Suppressor macrophage treated with lipopolysaccharide for 4 hours (primary cell): ENCODE measurements at regions not wholly inside any gene's neighbourhood (a gene's known extent, or its start where the extent isn't known, plus 50 kb on each side); places are given as distances from the start of the nearest gene placed in this dataset.
A peak's percentile ranks its signal among the peaks of the same experiment; 100 is the strongest.

Experiments used
- DNase-seq: peaks from one replicate; pipeline ENCODE4 v3.0.0-alpha.2; 2020

- no peak for DNase-seq
These were observed 211.3 kb upstream of the FAT1 start for GRCh38 chr4:186934841-186935443.

DNA sequence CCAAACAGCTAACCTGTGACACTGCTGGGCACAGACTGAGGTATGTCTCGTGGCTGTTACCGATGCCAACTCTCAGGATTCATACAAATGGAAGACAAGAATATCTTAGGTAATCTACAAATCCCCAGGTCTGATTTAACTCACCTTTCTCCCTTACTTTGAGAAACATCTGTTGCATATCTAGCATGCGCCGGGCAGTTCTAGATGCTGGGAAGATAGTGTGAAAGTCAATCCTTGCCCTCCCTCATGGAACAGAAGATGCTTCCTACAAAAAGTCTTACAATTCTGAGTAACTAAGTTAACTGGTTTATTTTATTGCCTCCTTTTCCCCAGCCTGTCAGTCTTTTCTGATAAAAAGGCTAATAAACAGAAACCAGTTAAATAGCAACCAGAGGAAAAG, 212.2 kb upstream of the FAT1 start:
- no peak for DNase-seq

DNA sequence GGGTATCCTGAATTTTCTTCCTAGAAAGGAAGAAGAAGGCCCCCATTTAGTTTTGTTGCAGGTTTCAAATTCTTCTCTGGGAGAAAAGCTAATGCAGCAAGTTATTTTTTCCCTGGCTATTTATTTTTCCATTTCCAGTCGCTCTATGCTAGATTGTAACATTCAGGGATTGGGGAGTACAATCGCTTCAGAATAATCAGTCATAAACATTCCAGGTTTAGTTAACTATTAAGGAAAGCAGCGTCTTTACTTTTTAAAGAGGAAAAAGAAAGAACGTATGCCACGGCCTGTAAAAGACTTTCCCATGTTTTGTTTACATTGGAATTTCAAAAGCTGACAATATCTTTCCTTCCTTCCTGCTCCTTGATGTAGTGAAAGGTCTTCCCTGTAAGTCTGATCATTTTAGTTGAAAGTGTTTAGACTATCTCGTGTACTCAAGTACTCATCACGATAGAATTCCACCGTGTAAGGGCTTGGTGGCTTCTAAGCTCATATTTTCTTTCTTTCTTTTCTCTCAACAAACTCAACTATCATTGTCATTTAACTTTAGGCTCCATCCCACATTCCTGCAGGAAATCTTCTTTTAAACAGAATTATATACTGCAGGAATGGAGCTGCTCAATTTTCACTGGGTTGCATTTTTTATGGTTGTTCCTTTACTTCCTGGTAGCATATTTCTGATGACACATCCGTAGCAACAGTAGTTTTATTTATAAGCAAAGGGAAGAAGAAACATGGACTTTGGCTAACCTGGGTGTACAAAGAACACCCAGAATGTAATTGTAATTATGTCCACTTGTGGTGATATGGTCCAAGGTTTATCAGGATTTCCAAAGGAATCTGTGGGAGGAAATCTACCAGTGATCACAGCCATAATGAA, 213.1 kb upstream of the FAT1 start:
- no peak for DNase-seq

DNA sequence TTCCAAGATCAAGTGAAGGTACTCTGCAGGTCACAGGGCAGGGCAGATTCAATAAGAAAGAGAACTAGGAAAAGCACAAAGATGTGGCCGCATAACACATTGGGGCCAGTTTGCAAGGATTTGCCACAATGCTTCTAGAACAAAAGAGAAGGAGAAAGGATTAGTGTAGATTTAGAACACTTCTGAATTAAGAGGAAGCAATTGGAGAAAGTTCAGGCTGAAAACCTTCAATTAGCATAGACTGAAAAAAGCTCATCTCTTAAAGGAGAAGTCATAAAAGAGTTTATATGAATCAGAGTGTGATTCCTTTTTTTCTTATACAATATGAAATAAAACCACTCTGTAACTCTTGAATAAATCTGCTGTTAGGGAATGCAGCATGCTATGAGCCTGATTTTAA, 215.6 kb upstream of the FAT1 start:
- DNase-seq: no peak

- no peak for DNase-seq
These were observed 216.1 kb upstream of the FAT1 start for GRCh38 chr4:186939766-186940165.

DNA sequence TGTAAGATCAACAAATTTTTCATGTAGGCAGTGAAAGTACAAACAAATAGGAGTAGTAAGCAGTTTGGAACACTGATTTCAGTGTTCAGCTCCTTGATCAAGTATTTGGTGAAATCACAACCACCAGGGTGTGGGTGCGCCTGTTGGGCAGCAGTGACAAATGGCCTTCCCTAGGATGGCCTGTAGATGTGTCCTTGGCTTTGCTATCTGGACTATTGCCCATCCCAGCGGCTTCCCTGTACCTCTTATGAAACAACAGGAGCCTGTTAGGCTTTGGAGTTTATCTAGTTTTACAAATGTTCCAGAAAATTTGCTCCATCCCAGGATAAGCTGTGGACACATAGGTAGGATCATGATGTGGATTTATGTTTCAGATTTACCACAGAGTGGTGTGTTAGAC, 216.8 kb upstream of the FAT1 start:
- DNase-seq: no peak

- no peak for DNase-seq
These were observed 219.2 kb upstream of the FAT1 start for GRCh38 chr4:186942758-186943377.

- DNase-seq: no peak
These were observed 219.8 kb upstream of the FAT1 start for GRCh38 chr4:186943411-186943810.

- DNase-seq: no peak
These were observed 222.5 kb upstream of the FAT1 start for GRCh38 chr4:186946136-186946535.

DNA sequence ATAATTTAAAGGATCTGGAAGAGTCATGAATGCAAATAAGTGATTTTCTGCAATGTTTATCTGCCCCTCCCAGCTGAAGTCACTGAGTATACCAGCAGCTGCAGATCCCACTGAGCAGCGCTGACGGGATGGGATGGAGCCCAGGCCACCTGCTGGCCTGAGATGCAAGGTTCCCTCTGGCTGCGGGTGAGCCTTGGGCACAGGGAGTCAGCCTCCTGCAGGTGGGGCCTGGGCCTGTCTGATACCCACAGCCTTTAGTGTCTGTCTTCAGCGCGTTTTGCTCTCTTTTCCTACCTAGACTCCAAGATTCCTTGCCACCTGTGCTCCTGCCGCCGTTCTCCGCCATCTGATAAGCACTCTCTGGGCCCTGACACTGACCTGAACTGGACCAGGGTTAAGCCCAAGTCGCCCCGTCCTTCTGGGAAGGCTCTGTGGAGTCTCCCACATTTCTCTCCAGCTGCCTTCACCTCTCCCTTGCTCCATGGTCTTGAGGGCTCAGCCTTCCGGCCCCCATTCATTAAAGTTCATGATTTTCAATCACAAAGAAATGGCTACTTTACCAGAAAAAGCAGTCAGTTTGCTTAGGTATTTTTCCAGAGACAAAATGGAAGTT, 223.1 kb upstream of the FAT1 start:
- no peak for DNase-seq

GRCh38 chr4:186948361-186949242, 224.9 kb upstream of the FAT1 start:
- DNase-seq: no peak

DNA sequence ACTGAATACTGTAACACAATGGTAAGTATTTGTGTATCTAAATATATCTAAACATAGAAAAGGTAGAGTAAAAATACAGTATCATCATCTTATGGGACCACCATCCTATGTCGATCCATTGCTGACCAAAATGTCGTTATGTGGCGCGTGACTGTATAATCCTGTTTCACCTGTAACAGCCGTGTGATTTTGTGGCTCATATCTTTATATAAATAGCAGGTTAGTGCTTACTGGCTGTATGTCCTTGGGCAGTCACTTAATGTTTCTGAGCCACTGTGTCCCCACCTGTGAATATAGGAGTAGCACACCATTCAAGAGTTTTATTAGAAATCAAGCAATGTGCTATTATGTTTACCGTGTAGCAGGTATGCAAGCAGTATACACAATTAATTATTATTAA, 226.2 kb upstream of the FAT1 start:
- no peak for DNase-seq

DNA sequence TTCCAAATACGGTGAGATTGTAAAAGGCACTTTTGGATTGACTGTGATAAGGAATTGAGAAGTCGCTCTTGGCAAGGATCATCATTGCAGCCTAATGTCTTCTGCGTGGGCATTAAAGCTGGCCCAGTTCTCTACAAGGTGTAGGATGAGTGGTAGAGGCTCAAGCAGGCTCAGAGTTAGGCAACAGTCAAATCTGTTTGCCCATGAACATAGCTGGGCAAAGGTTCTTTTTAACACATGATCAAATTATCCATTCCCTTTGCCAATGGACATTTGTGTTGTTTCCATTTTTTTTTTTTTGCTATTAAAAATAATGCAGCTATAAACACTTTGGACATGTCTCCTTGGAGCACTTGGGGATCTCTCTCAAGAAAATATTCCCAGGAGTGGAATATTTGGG, 229.1 kb upstream of the FAT1 start:
- no peak for DNase-seq

- DNase-seq: no peak
These were observed 230.1 kb upstream of the FAT1 start for GRCh38 chr4:186953599-186954260.

- no peak for DNase-seq
These were observed 230.9 kb upstream of the FAT1 start for GRCh38 chr4:186954509-186954908.

DNA sequence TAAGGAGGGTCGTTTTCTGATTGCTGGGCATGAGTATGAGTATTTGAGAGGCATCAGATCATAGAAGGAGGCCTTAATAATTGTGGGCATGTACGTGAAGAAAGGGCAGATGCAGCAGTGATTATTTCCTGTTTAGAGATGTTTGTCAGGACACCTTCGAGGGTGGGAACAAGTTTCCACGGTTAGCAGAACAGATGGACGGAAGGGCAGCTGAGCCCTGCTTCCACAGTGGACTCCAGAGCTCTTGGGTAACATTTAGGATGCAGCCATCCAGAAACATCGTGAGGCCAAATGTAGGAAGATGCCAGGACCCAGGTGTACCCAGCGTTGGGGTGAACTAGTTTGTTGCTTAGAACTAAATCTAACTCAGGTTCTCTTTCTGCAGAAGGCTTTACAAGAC, 231.3 kb upstream of the FAT1 start:
- no peak for DNase-seq

GRCh38 chr4:186957952-186958555, 234.4 kb upstream of the FAT1 start:
- no peak for DNase-seq

GRCh38 chr4:186958726-186959350, 235.2 kb upstream of the FAT1 start:
- DNase-seq: no peak

- DNase-seq: peak; percentile 3
These were observed 256.5 kb upstream of the FAT1 start for GRCh38 chr4:186979961-186980745.

GRCh38 chr4:186981161-186981560, 257.5 kb upstream of the FAT1 start:
- no peak for DNase-seq
